DOHH2 (cell line): ENCODE measurements at regions not wholly inside any gene's neighbourhood (a gene's known extent, or its start where the extent isn't known, plus 50 kb on each side); places are given as distances from the start of the nearest gene placed in this dataset.

Experiments used
- H3F3A ChIP-seq: fragments of 200-600 bp; sonication (generic), shearing (Covaris generic); 2 replicates; pipeline ENCODE4 v1.6.0; 2016; ENCODE audit warnings: antibody characterized with exemption, mild to moderate bottlenecking; ENCODE audit not compliant: control insufficient read depth, insufficient read depth
- H3K27ac ChIP-seq: fragments of 200-600 bp; sonication (generic); 2 replicates; pipeline ENCODE4 v1.5.1; 2014; ENCODE audit warnings: low read depth, mild to moderate bottlenecking, low read length, moderate library complexity
- H3K27me3 ChIP-seq: fragments of 200-600 bp; sonication (generic); 2 replicates; pipeline ENCODE4 v1.6.1; 2014; ENCODE audit warnings: mild to moderate bottlenecking, low read length, mixed read lengths; ENCODE audit not compliant: control insufficient read depth
- H3K36me3 ChIP-seq: fragments of 200-600 bp; sonication (generic); 2 replicates; pipeline ENCODE4 v1.6.1; 2014; ENCODE audit warnings: mild to moderate bottlenecking, low read length, moderate library complexity, mixed read lengths; ENCODE audit not compliant: control insufficient read depth
- H3K4me1 ChIP-seq: fragments of 200-600 bp; sonication (generic); 2 replicates; pipeline ENCODE4 v1.6.1; 2014; ENCODE audit warnings: mild to moderate bottlenecking, low read length, mixed read lengths; ENCODE audit not compliant: control insufficient read depth
- H3K4me2 ChIP-seq: fragments of 200-600 bp; sonication (generic); 2 replicates; pipeline ENCODE4 v1.6.0; 2014; ENCODE audit warnings: mild to moderate bottlenecking, low read length, moderate library complexity
- H3K4me3 ChIP-seq: fragments of 200-600 bp; sonication (generic); 2 replicates; pipeline ENCODE4 v1.5.1; 2014; ENCODE audit warnings: mild to moderate bottlenecking, low read length, mixed read lengths
- H3K79me2 ChIP-seq: fragments of 200-600 bp; sonication (generic); 2 replicates; pipeline ENCODE4 v1.6.1; 2014; ENCODE audit warnings: mild to moderate bottlenecking, low read length, mixed read lengths; ENCODE audit not compliant: control insufficient read depth
- H3K9me2 ChIP-seq: fragments of 200-600 bp; sonication (generic); replicated peaks from 2 replicates; pipeline ENCODE4 v1.6.1; 2014; ENCODE audit warnings: mild to moderate bottlenecking, low read length, mixed read lengths; ENCODE audit not compliant: control insufficient read depth
- H3K9me3 ChIP-seq: fragments of 200-600 bp; sonication (generic); 2 replicates; pipeline ENCODE4 v1.6.1; 2014; ENCODE audit warnings: antibody characterized with exemption, low read length, mixed read lengths; ENCODE audit not compliant: control insufficient read depth, insufficient read depth
- H4K20me1 ChIP-seq: fragments of 200-600 bp; sonication (generic); 2 replicates; pipeline ENCODE4 v1.6.0; 2014; ENCODE audit warnings: low read depth, mild to moderate bottlenecking, antibody characterized with exemption, low read length, moderate library complexity; ENCODE audit not compliant: control insufficient read depth, insufficient read depth
- EZH2phosphoT487 ChIP-seq: fragments of 200-600 bp; sonication (generic); IDR thresholded peaks from 2 replicates; pipeline ENCODE4 v1.6.1; 2017; ENCODE audit warnings: borderline replicate concordance, mild to moderate bottlenecking, antibody characterized with exemption, low read length, moderate library complexity, mixed read lengths
- TF ChIP-seq, protein P1 (sequence below): fragments of 200-600 bp; sonication (generic); IDR thresholded peaks from one replicate; pipeline ENCODE4 v1.5.1; 2014; ENCODE audit warnings: antibody characterized with exemption, mild to moderate bottlenecking, low read depth, low read length; ENCODE audit not compliant: poor library complexity, severe bottlenecking

DNA sequence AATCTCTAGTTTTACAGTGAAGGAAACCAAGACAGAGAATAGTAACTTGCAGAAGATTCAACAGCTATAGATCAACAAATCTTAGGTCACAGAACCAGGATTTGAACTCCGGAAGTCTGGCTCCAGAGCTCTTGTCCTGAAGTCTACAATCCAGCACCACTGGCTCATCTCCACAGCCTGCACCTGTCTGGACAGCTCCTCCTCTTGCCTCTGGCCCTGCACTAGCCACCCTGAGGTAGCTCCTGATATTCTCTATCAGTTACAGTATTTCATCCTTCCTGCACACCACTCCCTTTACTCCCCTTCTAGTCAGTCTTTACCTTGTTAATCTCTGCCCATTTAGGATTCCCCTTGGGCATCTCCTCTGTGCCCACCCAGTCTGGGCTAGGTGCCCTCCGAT, 58.1 kb upstream of the LNX1 start:
- Histone ChIP-seq H3K4me2 (no peak overlapping the region), H3K36me3 (no peaks in the 10 kb centered on the region), H3K27me3 (peaks cover 3% of the 10 kb centered on the region; the same call in 1 of the 2 replicates), H4K20me1 (no peaks in the 10 kb centered on the region), H3K9me3 (no peaks in the 10 kb centered on the region), H3K9me2 (no peaks in the 10 kb centered on the region), H3F3A (no peaks in the 10 kb centered on the region), H3K27ac (no peak overlapping the region), H3K79me2 (no peaks in the 10 kb centered on the region), H3K4me1 (no peaks in the 10 kb centered on the region), H3K4me3 (no peak overlapping the region)
- no peak for TF ChIP-seq EZH2phosphoT487
- TF ChIP-seq, protein P1, sequence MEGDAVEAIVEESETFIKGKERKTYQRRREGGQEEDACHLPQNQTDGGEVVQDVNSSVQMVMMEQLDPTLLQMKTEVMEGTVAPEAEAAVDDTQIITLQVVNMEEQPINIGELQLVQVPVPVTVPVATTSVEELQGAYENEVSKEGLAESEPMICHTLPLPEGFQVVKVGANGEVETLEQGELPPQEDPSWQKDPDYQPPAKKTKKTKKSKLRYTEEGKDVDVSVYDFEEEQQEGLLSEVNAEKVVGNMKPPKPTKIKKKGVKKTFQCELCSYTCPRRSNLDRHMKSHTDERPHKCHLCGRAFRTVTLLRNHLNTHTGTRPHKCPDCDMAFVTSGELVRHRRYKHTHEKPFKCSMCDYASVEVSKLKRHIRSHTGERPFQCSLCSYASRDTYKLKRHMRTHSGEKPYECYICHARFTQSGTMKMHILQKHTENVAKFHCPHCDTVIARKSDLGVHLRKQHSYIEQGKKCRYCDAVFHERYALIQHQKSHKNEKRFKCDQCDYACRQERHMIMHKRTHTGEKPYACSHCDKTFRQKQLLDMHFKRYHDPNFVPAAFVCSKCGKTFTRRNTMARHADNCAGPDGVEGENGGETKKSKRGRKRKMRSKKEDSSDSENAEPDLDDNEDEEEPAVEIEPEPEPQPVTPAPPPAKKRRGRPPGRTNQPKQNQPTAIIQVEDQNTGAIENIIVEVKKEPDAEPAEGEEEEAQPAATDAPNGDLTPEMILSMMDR = no peak

DNA sequence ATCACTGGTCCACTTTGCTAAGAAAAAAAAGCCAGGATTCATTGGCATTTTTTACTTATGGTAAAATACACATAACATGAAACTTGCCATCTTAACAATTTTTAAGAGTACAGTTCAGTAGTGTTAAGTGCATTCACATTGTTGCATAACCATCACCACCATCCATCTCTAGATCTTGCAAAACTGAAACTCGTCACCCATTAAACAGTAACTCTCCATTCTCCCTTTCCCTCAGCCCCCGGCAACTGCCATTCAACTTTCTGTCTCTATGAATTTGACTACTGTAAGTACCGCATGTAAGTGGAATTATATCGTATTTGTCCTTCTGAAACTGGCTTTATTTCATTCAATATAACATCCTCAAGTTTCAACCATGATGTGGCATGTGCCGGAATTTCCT, 56.3 kb upstream of the LNX1 start:
- Histone ChIP-seq H3F3A (no peaks in the 10 kb centered on the region), H3K4me1 (no peaks in the 10 kb centered on the region), H3K4me3 (no peak overlapping the region), H3K79me2 (no peaks in the 10 kb centered on the region), H3K36me3 (no peaks in the 10 kb centered on the region), H3K27ac (no peak overlapping the region), H4K20me1 (no peaks in the 10 kb centered on the region), H3K9me2 (no peaks in the 10 kb centered on the region), H3K9me3 (no peaks in the 10 kb centered on the region), H3K27me3 (no peaks in the 10 kb centered on the region), H3K4me2 (no peak overlapping the region)
- no peak for TF ChIP-seq EZH2phosphoT487
- TF ChIP-seq, protein P1 = no peak

DNA sequence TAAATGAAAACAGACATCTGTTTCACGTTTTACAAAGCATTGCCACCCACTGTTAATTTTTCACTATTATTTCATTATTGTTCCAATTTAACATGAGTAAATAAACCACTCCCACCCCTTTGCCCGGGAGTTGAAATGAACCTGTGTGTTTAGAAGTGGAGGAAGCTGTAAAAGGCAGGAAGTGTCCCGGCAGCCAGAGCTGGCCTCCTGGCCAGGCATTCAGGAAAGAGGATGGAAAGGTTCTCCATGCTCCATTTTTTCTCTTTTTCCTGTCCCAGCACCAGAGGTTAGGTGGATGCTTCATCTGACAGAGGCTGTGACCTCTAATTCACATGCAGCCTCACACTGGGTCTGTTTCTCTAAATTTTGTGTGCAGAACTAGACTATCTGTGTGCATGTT, 55.5 kb upstream of the LNX1 start:
- H3K27ac ChIP-seq = no peak overlapping the region
- no peaks in the 10 kb centered on the region for H3F3A ChIP-seq
- H3K9me2 ChIP-seq = no peaks in the 10 kb centered on the region
- H3K4me2 ChIP-seq = no peak overlapping the region
- TF ChIP-seq, protein P1 = no peak
- TF ChIP-seq EZH2phosphoT487 = no peak
- H3K36me3 ChIP-seq = no peaks in the 10 kb centered on the region
- no peaks in the 10 kb centered on the region for H3K27me3 ChIP-seq
- no peaks in the 10 kb centered on the region for H3K9me3 ChIP-seq
- no peaks in the 10 kb centered on the region for H4K20me1 ChIP-seq
- no peak overlapping the region for H3K4me3 ChIP-seq
- H3K4me1 ChIP-seq = no peaks in the 10 kb centered on the region
- H3K79me2 ChIP-seq = no peaks in the 10 kb centered on the region

DNA sequence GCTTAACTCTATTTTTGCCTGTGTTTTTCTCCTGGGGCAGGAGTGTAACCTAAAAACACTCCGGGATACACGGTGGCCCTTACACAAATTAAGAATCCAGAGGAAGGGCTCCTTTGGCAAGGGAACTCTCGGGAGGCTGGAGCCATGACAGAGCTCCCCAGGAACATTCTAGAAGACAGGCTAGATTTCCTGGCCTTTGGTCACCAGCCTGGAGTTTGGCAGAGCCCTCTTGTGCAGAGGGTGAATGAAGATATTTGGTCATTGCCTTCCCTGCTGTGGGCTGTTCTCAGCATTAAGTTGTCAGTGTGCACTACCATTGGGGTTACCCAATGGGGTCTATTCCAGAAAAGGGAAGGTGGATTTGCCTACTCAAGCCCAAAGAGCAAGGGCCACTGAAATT, 53.8 kb upstream of the LNX1 start:
- Histone ChIP-seq H3K27me3 (no peaks in the 10 kb centered on the region), H3K79me2 (no peaks in the 10 kb centered on the region), H3K4me1 (no peaks in the 10 kb centered on the region), H3K27ac (no peak overlapping the region), H4K20me1 (no peaks in the 10 kb centered on the region), H3K9me3 (no peaks in the 10 kb centered on the region), H3K4me3 (no peak overlapping the region), H3K9me2 (no peaks in the 10 kb centered on the region), H3K4me2 (no peak overlapping the region), H3K36me3 (no peaks in the 10 kb centered on the region), H3F3A (no peaks in the 10 kb centered on the region)
- TF ChIP-seq EZH2phosphoT487 = no peak
- TF ChIP-seq, protein P1 = no peak
